ENCODE measurements at regions not wholly inside any gene's neighbourhood (a gene's known extent, or its start where the extent isn't known, plus 50 kb on each side); places are given as distances from the start of the nearest gene placed in this dataset.

- H3K27ac ChIP-seq, result no peak overlapping the region
- no peak for TF ChIP-seq ZFX (IDR thresholded peaks at IDR 0.05; ENCODE audit: borderline replicate concordance)
- no peak for TF ChIP-seq CTCF (IDR thresholded peaks at IDR 0.05)
Measured at GRCh38 chr13:62321139-62321538, 905.5 kb upstream of the PCDH20 start.

- no peak overlapping the region for H3K27ac ChIP-seq
- TF ChIP-seq ZFX (IDR thresholded peaks at IDR 0.05; ENCODE audit: borderline replicate concordance) (no peak), CTCF (IDR thresholded peaks at IDR 0.05) (peak; percentile 84)
Measured at GRCh38 chr13:62320129-62321108, 904.8 kb upstream of the PCDH20 start.

GRCh38 chr13:62309904-62310303 is 894.3 kb upstream of the PCDH20 start:
- no peak for TF ChIP-seq ZFX (IDR thresholded peaks at IDR 0.05; ENCODE audit: borderline replicate concordance)
- no peak for TF ChIP-seq CTCF (IDR thresholded peaks at IDR 0.05)
- H3K27ac ChIP-seq, result no peak overlapping the region

GRCh38 chr13:62305756-62306155 is 890.1 kb upstream of the PCDH20 start:
- TF ChIP-seq ZFX (IDR thresholded peaks at IDR 0.05; ENCODE audit: borderline replicate concordance) (no peak), CTCF (IDR thresholded peaks at IDR 0.05) (no peak)
- no peak overlapping the region for H3K27ac ChIP-seq

GRCh38 chr13:62302341-62302740 is 886.7 kb upstream of the PCDH20 start:
- no peak for TF ChIP-seq ZFX (IDR thresholded peaks at IDR 0.05; ENCODE audit: borderline replicate concordance)
- TF ChIP-seq CTCF (IDR thresholded peaks at IDR 0.05), result no peak
- H3K27ac ChIP-seq, result no peak overlapping the region

GRCh38 chr13:62299988-62300387 is 884.3 kb upstream of the PCDH20 start:
- H3K27ac ChIP-seq, result no peak overlapping the region
- TF ChIP-seq ZFX (IDR thresholded peaks at IDR 0.05; ENCODE audit: borderline replicate concordance) (no peak), CTCF (IDR thresholded peaks at IDR 0.05) (no peak)

GRCh38 chr13:62296812-62297211 is 881.2 kb upstream of the PCDH20 start:
- no peak overlapping the region for H3K27ac ChIP-seq
- TF ChIP-seq ZFX (IDR thresholded peaks at IDR 0.05; ENCODE audit: borderline replicate concordance) (no peak), CTCF (IDR thresholded peaks at IDR 0.05) (no peak)

Data from 22Rv1 (cell line).